CD4-positive, alpha-beta T cell treated with Interleukin-4 for 4 hours (primary cell): ENCODE measurements at regions not wholly inside any gene's neighbourhood (a gene's known extent, or its start where the extent isn't known, plus 50 kb on each side); places are given as distances from the start of the nearest gene placed in this dataset.
A peak's percentile ranks its signal among the peaks of the same experiment; 100 is the strongest.

Source experiments
- DNase-seq: peaks from one replicate; pipeline ENCODE4 v3.0.0-alpha.2; 2020

DNA sequence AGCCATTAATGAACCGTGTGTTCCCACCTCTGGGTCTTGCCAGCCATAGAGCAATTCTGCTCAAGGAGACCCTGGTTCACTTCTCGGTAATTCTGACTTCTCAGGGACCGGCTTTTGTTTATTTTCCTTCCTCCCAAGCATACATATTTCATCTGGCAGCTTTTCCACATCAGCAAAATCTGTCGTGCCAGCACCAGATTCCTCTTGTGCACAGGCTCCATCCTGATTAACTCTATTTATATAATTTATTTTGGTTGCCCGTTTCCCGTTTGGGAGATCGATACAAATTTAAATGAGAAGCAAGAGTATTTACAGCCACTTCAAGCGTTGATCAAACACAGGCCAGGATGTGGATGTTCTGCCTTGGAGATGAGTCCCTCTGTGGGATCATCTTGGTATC lies 161.9 kb upstream of the XYLT1 start:
- DNase-seq = no peak

DNA sequence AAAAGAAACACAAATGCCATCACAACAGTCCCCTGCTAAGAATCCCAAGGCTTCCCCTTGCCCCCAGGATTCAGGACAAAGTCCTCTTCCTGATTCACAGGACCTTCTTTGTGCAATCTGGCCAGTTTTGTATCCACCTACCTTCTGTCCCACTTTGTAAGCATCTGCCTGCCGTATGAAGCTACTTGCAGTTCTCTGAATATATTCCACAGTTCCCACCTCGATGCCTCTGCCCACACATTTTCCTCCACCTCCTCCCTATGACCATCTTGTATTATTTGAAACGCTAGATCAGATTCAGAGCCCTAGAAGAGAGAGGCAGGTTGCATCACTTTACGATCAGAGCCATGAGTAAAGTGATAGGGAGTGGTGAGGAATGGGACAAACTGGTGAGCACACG lies 159.2 kb upstream of the XYLT1 start:
- no peak for DNase-seq

DNA sequence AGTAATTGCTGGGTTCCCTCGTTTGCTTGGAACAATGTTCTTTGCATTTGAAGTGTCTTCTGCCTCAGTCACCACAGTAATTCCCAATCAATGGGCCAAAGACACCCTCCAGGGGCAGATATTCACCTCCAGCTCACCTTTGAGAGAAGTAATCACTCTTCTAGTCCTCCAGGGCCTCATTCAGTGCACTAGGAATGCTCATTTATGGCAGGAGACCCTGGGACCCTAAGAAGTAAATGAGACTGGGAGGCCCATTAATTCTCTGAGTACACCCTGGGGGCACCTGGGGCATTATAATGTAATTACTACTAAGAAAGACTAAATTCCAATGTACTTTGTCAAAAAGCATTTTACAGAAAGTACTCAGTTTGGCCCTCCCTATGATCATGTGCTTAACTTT lies 158.2 kb upstream of the XYLT1 start:
- no peak for DNase-seq

DNA sequence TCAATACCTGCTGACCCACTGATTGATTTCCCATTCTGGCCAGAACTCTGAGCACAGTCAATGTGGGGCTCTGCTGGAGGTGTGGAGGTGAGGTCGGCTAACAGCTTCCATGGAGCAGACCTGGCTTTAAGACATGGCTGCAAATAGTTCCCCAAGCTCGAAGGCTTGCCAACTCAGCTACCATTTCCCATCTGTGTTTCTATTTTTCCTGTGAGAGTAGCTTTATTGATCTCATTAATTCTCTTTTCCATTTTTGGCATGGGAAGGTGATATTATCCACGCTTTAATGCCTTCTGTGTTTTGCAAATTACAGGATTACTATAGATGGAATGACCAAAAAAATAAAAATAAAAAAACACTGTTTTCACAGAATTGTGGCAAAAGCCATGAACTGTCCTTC lies 151.6 kb upstream of the XYLT1 start:
- DNase-seq = no peak

DNA sequence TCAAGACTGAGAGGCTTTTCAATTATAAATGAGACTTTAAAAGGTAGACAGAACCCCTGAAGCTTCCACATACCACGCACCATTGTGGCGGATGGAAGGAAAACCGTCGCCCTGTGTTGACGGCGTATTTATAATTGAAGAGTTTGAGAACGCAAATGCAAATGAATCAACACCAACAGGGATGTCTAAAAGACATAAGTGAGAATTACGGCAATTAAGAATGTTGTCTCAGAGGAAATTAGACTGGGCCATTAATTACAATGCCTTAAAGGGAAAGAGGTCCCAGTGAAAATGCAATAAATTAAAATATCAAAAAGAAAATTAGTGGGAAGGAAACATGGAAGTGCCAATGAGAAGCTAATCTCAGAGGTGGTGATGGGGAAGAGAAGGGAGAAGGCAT lies 148.5 kb upstream of the XYLT1 start:
- no peak for DNase-seq

DNA sequence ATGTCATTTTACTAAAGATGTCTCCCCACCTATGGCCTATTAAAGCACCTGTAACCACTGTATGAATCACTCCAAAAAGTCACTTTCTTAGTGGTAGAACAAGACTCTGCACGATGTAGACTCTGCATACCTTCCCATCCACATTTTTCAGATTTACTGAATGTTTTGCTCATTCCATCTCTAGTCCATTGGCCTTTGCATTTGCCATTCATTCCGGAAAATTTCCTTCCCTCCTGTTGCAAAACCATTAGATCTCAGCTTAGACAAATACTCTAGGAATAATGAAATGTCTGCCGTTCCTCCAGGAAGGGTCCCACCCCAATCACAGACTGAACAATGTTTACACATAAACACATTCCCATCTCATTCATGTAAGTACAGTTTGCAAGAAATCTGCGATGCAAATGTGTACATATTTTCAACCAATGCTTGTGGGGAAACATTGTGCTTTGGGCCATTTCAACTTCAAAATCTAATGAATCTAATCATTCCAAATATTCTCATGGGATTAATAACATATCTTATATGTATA lies 146.3 kb upstream of the XYLT1 start:
- DNase-seq = no peak

DNA sequence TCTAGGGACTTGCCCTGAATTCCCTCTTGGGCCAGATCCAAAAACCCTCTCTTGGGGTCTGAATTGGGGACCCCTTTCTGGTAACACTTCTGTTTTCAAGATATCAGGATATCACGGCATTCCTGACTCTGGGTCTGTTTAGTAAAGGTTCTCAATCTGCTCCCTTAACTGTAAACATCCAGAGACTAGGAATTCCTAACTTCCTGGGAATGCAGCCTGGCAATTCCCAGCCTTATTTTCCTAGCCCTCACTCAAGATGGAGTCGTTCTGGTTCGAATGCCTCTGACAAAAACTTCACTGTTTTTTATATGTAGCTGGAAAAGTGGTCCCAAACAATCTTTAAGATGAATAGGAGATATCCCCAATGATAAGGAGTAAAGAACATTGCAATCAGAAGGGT lies 141.6 kb upstream of the XYLT1 start:
- DNase-seq = no peak

DNA sequence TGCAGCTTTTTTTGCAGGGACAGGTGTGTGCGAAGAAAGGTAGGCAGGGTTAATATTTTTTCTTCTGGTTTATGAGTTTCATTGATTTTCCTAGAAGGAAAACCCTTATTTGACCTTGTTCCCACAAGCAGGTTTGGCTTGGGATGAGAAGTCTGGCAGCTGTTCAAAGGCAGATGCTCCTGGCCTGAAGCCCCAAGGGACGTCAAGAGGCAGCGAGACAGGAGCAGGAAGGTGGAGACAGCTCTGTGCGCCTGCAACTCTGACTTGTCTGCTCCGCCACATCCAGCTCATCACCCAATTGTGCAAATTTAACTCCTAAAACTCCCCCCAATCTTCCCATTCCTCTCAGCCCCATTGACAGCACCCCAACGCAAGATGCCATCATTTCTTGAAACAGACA lies 136.8 kb upstream of the XYLT1 start:
- no peak for DNase-seq

DNA sequence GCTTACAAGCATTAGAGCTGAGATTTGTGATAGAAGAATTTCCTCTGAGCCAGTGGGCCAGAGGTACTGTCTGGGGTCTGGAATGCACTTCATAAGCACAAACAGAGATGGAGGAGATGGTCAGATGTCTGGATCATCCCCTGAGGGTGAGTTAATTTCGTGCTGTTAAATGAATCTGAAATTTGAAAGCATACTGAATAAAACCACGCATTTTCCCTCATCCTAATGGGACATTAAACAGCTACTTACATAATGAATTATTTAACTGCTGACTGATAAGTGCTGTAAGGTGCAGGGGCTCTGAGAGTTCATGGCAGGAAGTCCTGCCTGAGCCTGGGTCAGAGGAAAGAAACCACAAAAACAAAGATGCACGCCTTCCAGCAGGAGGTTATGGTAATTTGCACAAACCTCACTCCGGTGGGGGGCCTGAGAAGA lies 136.3 kb upstream of the XYLT1 start:
- no peak for DNase-seq

DNA sequence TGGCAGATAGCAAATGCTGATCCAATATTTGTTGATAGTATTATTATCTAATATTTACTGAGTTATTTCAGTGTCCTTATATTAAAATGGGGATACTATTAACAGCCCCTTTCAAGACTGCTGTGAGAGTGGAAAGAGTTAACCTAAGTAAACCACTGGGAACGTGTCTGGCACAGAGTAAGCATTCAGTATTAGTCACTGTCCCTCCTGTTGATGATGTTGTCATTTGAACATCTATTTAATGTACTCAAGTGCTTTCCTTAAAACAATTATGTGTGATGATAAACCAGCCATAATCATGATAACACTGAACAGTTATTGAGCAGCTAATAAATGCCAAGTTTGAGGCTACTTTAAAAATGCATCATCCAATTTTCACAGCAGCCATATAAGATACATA lies 135.7 kb upstream of the XYLT1 start:
- DNase-seq = no peak

DNA sequence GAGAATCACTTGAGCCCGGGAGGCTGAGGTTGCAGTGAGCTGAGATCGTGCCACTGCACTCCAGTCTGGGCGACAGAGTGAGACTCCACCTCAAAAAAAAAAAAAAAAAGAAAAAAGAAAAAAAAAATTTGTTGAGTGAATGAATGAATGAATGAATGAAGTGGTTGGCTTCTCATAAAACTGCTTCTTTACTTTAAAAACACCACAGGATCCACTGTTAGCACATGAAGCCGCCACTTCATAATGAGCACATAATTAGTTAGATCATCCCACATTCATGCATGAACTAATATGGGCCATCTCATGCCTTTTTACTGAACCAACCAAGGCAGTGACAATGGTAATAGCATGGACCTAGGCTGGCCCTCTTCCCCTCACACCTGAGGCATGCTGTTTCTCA lies 135.0 kb upstream of the XYLT1 start:
- DNase-seq = no peak

DNA sequence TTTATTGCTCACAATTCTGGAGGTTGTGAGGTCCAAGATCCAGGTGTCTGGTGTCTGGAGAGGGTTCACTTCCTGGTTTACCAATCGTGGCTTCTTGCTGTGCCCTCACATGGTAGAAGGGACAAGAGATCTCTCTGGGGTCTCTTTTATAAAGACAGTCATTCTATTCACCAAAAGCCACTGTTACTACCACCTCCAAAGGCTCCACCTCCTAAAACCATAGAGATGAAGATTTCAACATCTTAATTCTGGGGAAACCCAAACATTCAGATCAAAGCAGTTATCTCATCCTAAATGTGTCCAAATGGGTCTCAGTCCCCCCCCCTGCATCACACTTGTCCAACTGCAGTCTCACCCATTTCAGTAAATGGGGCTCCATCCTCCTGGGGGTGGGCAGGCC lies 132.9 kb upstream of the XYLT1 start:
- DNase-seq = no peak

DNA sequence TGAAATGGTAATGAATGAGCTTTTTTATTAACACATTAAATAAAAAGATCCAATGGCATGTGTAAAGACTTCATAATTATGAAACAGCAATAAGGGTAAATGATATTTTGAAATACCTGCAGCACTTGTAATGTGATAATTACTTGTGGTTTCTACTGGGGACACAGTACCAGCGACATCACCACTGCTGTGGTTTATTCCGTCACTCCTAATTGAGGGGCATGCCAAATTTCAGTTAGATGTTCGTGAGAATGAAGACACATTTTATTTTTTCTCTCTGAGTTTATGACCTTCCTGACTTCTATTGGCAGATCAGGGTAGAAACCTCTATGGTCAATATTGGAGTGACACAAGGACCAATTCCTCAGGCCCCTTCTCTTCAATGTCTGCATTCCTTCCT lies 131.9 kb upstream of the XYLT1 start:
- DNase-seq = no peak

DNA sequence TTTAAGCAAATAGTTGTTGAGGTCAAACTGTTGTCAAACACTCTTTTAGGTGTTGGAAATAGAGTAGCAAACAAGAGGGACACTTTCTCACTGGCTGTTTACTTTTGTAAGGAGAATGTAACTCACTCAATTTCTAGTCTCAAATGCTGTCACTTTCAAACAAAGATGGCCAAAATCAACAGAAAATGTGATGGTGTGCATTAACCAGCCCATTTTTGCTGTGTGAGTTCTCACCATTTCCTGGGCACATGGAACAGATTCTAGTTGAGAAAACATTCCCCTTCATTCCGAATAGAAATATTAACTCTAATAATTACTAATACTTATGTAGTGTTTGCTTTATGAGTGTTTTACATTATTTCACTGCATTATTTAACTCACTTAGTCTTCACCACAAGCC lies 128.2 kb upstream of the XYLT1 start:
- no peak for DNase-seq

DNA sequence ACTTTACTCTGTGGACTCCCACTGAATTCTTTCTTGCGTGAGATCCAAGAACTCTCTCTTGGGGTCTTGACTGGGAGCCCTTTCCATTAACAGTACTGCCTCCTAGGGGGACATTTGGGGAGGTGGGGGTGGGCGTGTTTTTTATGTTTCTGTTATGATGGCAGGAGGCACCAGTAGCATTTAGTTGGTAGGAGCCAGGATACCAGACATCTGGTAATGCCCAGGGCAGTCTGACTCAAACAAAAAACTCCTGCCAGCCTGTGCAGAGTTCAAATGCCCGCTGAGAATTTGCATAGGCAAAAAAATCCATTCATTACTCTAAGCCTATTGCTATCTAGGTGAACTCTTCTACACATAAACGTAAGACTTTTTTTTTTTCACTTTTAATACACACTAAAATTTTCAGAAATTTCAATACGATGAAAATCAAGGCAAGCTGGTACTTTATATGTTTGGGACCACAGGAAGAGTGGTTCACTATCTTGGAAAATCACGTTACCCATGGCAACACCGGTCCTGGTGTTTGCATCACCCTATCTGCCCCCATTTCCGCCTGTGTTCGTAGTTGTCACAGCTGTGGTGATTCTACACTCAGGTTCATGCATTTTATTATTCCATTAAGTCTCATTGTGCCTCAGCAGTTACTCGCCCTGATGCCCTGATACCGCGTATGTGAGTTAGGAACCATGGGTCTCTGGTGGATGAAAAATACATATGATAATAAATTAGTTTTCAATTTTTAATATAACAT lies 121.1 kb upstream of the XYLT1 start:
- DNase-seq = peak; percentile 30

DNA sequence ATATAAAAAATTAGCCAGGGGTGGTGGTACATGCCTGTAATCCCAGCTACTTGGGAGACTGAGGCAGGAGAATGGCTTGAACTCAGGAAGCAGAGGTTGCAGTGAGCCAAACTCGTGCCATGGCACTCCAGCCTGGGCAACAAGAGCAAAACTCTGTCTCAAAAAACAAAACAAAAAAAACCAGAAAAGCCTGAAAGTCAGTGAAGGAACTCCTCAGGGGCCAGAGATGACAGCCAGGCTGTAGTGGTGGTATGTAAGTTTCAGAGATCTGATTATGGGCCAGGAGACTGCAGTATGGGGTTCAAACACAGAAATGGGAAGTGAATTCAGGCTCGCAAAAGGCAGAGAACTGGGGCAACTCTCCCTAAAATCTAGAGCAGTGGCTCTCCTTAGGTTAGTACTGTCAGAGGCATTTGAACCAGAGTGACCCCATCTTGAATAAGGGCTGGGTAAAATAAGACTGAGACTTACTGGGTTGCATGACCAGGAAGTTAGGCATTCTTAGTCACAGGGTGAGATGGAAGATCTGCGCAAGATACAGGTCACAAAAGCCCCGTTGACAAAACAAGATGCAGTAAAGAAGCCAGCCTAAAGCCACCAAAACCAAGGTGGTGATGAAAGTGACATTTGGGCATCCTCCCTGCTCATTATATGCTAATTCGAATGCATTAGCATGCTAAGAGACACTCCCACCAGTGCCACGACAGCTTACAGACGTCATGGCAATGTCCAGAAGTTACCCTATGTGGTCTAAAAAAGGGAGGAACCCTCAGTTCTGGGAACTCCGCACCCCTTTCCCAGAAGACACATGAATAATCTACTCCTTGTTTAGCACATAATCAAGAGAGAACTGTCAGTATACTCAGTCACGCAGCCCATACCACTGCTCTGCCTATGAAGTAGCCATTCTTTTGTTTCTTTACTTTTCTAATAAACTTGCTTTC lies 120.2 kb upstream of the XYLT1 start:
- DNase-seq = peak; percentile 64

DNA sequence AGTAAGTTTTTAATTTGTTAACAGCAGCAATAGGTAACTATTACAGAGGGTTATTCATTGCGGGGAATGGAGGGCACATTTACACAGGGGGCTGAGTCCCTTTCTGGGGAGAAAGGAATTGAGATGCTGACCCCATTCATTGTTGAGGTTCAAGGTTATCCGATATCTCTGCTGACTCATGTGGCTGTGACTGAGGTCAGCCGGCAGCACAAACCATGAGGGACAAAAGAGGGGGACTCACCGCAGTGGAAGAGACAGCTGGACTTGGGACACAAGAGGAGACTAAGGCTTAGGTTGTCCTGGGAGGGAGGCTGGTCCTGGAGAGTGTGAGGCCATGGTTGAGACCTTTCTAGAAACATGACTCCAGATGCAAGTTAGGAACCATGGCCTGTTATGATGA lies 119.1 kb upstream of the XYLT1 start:
- no peak for DNase-seq

DNA sequence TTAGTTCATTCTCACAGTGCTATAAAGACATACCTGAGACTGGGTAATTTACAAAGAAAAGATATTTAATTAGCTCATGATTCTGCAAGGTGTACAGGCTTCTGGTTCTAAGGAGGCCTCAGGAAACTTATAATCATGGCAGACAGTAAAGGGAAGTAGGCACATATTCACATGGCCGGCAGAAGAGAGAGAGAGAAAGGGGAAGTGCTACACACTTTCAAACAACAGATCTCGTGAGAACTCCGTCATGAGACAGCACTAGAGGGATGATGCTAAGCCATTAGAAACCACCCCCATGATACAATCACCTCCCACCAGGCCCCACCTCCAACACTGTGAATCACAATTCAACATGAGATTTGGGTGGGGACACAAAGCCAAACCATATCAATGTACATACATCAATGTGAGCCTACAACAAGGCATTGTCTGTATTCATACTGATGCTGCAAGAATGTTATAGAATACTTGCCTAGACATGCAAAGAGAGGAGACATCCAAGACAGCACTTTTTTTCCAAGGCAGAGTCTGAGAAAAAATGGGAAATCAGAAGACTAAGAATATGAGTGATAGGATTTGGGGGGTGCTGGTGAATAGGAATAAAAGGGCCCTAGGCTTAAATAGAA lies 114.8 kb upstream of the XYLT1 start:
- no peak for DNase-seq

DNA sequence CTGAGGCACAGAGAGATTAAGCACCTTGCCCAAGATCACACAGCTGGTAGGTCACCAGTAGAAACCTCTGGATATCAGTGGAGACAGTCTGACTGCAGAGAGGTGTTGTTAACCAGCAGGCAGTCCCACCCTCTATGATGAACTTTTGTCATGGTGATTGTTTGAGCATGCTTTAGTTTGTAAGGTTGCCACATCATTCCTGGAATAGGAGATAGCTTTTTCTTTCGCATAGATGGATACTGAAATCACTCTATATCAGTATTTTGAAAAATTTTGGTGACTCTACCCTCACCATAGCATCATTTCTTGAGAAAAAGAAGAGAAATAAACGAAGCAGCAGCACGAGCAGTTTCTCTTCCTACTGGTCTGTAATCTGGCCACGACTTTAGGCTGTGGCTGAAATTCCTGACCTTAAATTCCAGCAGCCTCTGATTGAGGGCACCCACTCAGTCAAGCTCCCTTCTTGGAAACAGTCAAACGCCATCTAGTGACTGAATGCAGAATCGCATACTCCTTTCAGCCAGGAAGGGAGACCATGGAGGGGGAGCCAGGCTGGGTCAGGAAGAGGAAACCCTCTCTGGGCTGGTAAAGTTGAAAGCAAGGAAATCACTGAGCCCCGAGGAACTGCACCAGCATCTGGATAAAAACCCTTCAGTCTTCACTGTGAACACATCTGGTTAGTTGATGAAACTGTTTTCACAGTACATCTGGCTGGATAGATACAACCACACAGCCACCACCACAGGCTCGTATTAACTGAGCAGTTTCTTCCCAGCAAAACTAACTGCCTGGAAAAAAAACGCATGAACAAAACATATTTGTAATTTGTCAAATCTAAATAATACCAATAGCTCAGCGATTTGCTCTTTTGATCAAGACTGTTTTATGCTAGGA lies 108.5 kb upstream of the XYLT1 start:
- DNase-seq = peak; percentile 60

DNA sequence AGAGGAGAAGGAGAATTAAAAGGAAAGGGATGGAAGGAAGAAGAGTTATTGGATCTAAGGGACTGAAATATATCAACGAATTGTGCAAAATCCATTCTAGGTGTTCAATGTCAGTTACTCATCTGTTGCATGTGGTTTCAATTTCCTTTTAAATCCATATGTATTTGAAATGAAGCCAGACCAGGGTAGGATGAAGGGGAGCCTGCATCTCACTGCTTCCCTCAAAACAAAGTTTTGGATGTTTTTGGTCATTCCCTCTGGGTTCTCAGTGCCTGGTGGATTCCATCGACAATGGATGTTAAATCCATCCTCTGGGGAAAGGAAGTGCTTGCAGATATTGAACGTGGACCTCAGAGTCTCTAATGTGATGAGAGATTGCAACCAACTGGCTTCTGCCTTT lies 103.5 kb upstream of the XYLT1 start:
- DNase-seq = no peak

DNA sequence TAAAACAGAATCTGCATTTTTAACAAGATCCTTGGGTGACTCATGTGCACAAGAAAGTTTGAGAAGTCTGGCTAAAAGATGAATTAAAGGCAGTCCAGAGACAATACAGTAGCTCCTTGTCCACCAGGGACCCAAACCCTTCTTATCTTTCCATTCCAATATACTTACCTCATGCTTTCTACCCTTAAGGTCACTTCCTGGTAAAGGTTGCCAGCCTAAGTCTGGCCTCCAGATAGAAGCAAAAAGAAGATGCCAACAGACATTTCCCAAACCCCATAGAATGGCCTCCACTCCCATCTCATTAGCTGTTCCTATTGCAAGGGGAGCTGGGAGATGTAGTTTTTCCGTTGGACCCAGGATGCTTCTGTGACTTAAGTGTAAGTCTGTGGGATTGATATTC lies 101.4 kb upstream of the XYLT1 start:
- no peak for DNase-seq

DNA sequence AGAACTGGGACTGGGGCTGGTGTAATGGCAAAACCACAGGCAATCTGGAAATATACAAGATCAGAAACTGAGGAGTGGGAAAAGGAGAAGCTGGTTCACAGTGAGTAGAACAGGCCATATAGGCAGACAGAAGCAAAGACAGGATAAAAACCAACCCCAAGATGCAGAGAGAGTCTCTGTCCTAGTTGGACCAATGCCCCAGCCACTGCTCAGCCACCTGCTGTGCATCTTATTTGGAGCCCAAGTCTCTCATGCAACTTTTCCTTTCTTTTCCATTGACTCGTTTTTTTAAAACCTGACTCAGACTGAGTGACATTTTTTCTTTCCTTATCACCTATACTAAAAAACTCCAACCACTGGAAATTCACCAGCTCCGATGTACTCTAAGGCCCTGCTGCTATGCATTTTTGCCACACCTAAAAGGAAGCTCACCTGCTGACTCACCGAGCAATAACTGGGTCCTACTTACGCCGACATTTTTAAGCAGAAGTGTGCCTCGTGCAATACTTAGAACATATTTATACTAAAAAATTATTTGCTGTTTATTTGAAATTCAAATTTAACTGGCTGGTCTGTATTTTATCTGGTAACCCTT lies 100.8 kb upstream of the XYLT1 start:
- no peak for DNase-seq
